Gastroesophageal sphincter (tissue), 4 donors: ENCODE measurements at regions not wholly inside any gene's neighbourhood (a gene's known extent, or its start where the extent isn't known, plus 50 kb on each side); places are given as distances from the start of the nearest gene placed in this dataset.

Experiments
- ATAC-seq: fragments of 150-250 bp; one replicate; pipeline ENCODE4 v1.9.1; 2016; ENCODE audit warnings: mild to moderate bottlenecking, moderate library complexity
- H3K27ac ChIP-seq, 4 donors: fragments of 200-600 bp; sonication (generic) in 3 of 4; 1 replicate in 3 of 4; 2 replicates in 1 of 4; pipeline ENCODE4 v1.5.1; 2016 to 2019
- H3K27me3 ChIP-seq: fragments of 200-600 bp; sonication (generic); one replicate; pipeline ENCODE4 v1.5.1; 2019
- H3K36me3 ChIP-seq, 2 donors: fragments of 200-600 bp; sonication (generic); one replicate each; pipeline ENCODE4 v1.5.1; 2019; ENCODE audit warnings: control low read depth in 1 of 2
- H3K4me1 ChIP-seq, 3 donors: fragments of 200-600 bp; sonication (generic); 1 replicate in 2 of 3; 2 replicates in 1 of 3; pipeline ENCODE4 v1.5.1; 2016 to 2019; ENCODE audit warnings: control low read depth in 2 of 3
- H3K4me3 ChIP-seq, 2 donors: fragments of 200-600 bp; sonication (generic); one replicate each; pipeline ENCODE4 v1.5.1; 2019; ENCODE audit warnings: mild to moderate bottlenecking in 1 of 2, moderate library complexity in 1 of 2
- H3K9me3 ChIP-seq, 3 donors: fragments of 200-600 bp; sonication (generic); one replicate each; pipeline ENCODE4 v1.5.1; 2017 to 2019; ENCODE audit warnings: control low read depth in 2 of 3
- EP300 ChIP-seq: sonication (generic); formaldehyde crosslinking; IDR thresholded peaks from one replicate; pipeline ENCODE4 v1.6.1; 2017; ENCODE audit warnings: antibody characterized with exemption, mild to moderate bottlenecking
- POLR2A ChIP-seq, 2 donors: fragments of 450-650 bp; IDR thresholded peaks; one replicate each; pipeline ENCODE4 v1.6.1; 2017; ENCODE audit warnings: antibody characterized with exemption in 2 of 2, mild to moderate bottlenecking in 2 of 2, moderate library complexity in 1 of 2
- POLR2AphosphoS5 ChIP-seq: sonication (generic); formaldehyde crosslinking; IDR thresholded peaks from one replicate; pipeline ENCODE4 v1.6.1; 2017; ENCODE audit warnings: antibody characterized with exemption
- WGBS, 2 donors: methylation state at CpG; one replicate each; pipeline ENCODE4 v1.1.5; 2018; ENCODE audit warnings: low coverage in 1 of 2; 5-methylcytosine and 5-hydroxymethylcytosine counted together
- TF ChIP-seq, protein P1 (sequence below), 4 experiments: fragments of 200-600 bp in 2 of 4; fragments of 450-650 bp in 2 of 4; sonication (generic) in 1 of 4; IDR thresholded peaks; one replicate each; pipeline ENCODE4 v1.5.1; 2017 to 2019; ENCODE audit warnings: antibody characterized with exemption in 4 of 4, mild to moderate bottlenecking in 2 of 4, moderate library complexity in 2 of 4

GRCh38 chr14:94977016-94977415 lies 180.3 kb downstream of the DICER1 start:
- WGBS, 2 donors = 69 to 86% methylated on average over 1 to 2 of the region's 2 CpGs
- Histone ChIP-seq H3K4me1 (peaks cover 0 to 12% (median 0%) of the 10 kb centered on the region in 3 donors), H3K27me3 (no peaks in the 10 kb centered on the region), H3K36me3 (no peaks in the 10 kb centered on the region), H3K27ac (no peak overlapping the region), H3K9me3 (no peaks in the 10 kb centered on the region), H3K4me3 (no peak overlapping the region)
- no peak for ATAC-seq
- TF ChIP-seq, protein P1, sequence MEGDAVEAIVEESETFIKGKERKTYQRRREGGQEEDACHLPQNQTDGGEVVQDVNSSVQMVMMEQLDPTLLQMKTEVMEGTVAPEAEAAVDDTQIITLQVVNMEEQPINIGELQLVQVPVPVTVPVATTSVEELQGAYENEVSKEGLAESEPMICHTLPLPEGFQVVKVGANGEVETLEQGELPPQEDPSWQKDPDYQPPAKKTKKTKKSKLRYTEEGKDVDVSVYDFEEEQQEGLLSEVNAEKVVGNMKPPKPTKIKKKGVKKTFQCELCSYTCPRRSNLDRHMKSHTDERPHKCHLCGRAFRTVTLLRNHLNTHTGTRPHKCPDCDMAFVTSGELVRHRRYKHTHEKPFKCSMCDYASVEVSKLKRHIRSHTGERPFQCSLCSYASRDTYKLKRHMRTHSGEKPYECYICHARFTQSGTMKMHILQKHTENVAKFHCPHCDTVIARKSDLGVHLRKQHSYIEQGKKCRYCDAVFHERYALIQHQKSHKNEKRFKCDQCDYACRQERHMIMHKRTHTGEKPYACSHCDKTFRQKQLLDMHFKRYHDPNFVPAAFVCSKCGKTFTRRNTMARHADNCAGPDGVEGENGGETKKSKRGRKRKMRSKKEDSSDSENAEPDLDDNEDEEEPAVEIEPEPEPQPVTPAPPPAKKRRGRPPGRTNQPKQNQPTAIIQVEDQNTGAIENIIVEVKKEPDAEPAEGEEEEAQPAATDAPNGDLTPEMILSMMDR (IDR thresholded peaks at IDR 0.05) = no peak
- TF ChIP-seq EP300 (no peak), POLR2AphosphoS5 (no peak), POLR2A (IDR thresholded peaks at IDR 0.05) (no peak)

GRCh38 chr14:94975366-94975765 lies 182.0 kb downstream of the DICER1 start:
- no peaks in the 10 kb centered on the region for H3K36me3 ChIP-seq
- H3K27ac ChIP-seq = peak overlapping the region in 1 of 4 donors; percentile 12
- H3K9me3 ChIP-seq = peaks cover 0 to 6% (median 0%) of the 10 kb centered on the region in 3 donors
- no peak for ATAC-seq
- 56% methylated on average over 1 of the region's 1 CpG; no CpG with 5 or more reads in 1 of the 2 donors for WGBS, 2 donors
- no peak overlapping the region for H3K4me3 ChIP-seq
- TF ChIP-seq, protein P1 (IDR thresholded peaks at IDR 0.05) = no peak
- no peak for TF ChIP-seq POLR2A (IDR thresholded peaks at IDR 0.05)
- TF ChIP-seq POLR2AphosphoS5 = no peak
- no peak for TF ChIP-seq EP300
- H3K27me3 ChIP-seq = no peaks in the 10 kb centered on the region
- peaks cover 0 to 22% (median 0%) of the 10 kb centered on the region in 3 donors for H3K4me1 ChIP-seq

GRCh38 chr14:94974893-94975292 lies 182.4 kb downstream of the DICER1 start:
- no peaks in the 10 kb centered on the region for H3K36me3 ChIP-seq
- H3K4me1 ChIP-seq = peaks cover 0 to 22% (median 0%) of the 10 kb centered on the region in 3 donors
- peak overlapping the region in 2 of 4 donors; percentile 9 to 12 for H3K27ac ChIP-seq
- H3K27me3 ChIP-seq = no peaks in the 10 kb centered on the region
- peaks cover 0 to 6% (median 0%) of the 10 kb centered on the region in 3 donors for H3K9me3 ChIP-seq
- ATAC-seq = no peak
- TF ChIP-seq POLR2AphosphoS5 (no peak), POLR2A (IDR thresholded peaks at IDR 0.05) (no peak), EP300 (no peak)
- TF ChIP-seq, protein P1 (IDR thresholded peaks at IDR 0.05) = no peak
- H3K4me3 ChIP-seq = no peak overlapping the region
- 10 to 51% methylated on average over 1 to 3 of the region's 3 CpGs for WGBS, 2 donors

- Histone ChIP-seq H3K27ac (peak overlapping the region in 1 of 4 donors; percentile 12), H3K4me3 (no peak overlapping the region), H3K9me3 (peaks cover 0 to 6% (median 0%) of the 10 kb centered on the region in 3 donors), H3K36me3 (no peaks in the 10 kb centered on the region), H3K27me3 (no peaks in the 10 kb centered on the region), H3K4me1 (peaks cover 0 to 26% (median 0%) of the 10 kb centered on the region in 3 donors)
- TF ChIP-seq POLR2A (IDR thresholded peaks at IDR 0.05) = no peak
- no peak for TF ChIP-seq POLR2AphosphoS5
- TF ChIP-seq, protein P1 (IDR thresholded peaks at IDR 0.05) = no peak
- TF ChIP-seq EP300 = no peak
- WGBS, 2 donors = 61 to 78% methylated on average over 2 of the region's 2 CpGs
- ATAC-seq = no peak
Measured at GRCh38 chr14:94974422-94974821, 182.9 kb downstream of the DICER1 start.

DNA sequence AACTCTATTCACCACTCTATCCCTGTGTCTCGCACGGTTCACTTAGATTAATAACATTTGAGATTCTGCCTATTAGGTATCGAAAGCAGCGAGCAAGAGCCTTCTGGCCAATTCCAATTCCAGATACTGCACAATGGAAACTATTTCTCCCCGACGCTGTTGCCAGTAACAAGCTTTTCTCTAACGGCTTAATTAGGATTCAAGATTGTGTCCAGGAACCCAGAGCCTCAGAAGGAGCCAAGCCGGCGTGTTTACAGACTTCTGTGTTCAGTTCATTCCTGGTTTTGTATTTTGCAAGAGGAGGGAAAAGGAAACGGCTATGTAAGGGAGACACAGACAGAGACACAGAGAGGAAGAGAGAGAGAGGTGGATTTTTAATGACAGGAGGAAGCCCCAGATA lies 185.6 kb downstream of the DICER1 start:
- Histone ChIP-seq H3K36me3 (no peaks in the 10 kb centered on the region), H3K4me1 (peaks cover 0 to 26% (median 0%) of the 10 kb centered on the region in 3 donors), H3K4me3 (peak overlapping the region; percentile 5 to 6), H3K9me3 (peaks cover 0 to 6% (median 0%) of the 10 kb centered on the region in 3 donors), H3K27me3 (no peaks in the 10 kb centered on the region), H3K27ac (peak overlapping the region; percentile 76 to 85 (median 80))
- peak; percentile 88 for TF ChIP-seq POLR2AphosphoS5
- no peak for TF ChIP-seq POLR2A (IDR thresholded peaks at IDR 0.05)
- TF ChIP-seq EP300 = no peak
- TF ChIP-seq, protein P1 (IDR thresholded peaks at IDR 0.05) = no peak
- peak; percentile 87 for ATAC-seq
- WGBS, 2 donors = 12 to 13% methylated on average over 3 to 10 of the region's 10 CpGs
